ENCODE measurements at regions not wholly inside any gene's neighbourhood (a gene's known extent, or its start where the extent isn't known, plus 50 kb on each side); places are given as distances from the start of the nearest gene placed in this dataset.
"Not testable (repeated sequence)": the region's sequence is repeated elsewhere in the genome, so short reads cannot be mapped to it uniquely, and the experiment has no call there.

DNA sequence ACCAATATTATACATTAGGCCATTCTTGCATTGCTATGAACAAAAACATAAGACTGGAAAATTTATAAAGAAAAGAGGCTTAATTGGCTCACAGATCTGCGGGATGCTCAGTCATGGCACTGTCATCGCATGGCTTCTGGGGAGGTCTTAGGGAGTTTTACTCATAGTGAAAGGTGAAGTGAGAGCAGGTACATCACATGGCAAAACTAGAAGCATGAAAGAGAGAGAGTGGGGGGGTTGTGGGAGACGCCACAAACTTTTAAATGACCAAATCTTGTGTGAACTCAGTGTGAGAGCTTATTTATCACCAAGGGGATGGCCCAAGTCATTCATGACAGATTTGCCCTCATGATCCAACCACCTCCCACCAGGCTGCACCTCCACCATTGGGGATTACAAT, 398.3 kb upstream of the EDIL3 start:
- DNase-seq = no peak

DNA sequence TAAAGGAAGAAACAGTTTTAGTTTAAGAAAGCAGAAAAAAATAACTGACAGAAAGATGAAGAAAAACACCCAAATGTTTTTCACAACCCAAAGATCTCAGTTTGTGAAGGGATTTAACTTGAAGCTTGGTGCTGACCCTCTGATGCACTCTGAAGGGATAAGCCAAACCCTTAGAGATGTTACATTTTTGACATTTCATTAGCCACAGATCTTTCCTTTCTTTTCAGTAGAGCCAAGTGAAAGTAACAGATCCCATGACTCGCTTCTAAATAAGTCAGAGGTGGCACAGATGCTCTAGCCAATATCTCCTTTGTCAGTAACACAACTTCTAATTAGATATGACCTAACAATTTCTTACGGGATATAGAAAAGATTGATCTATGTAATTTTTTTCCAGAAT, 394.5 kb upstream of the EDIL3 start:
- DNase-seq = no peak

DNA sequence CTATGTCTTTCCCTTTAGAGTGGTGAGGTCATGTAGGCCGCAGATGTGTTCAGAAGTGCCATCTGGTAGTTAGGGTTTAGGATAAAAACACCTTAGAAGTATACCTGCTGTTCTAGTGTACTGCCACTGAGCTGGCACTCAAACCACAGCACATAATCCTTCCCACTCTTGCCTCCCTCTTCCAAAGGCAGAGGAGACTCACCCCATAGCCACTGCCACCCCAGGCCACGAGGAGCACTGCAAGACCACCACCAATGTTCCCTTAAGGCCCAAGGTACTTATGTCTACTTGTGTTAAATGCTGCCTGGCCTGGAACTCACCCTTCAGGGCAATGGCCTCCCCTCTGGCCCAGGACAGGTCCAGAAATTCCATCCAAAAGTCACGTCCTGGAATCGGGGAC, 379.5 kb upstream of the EDIL3 start:
- DNase-seq = no peak

DNA sequence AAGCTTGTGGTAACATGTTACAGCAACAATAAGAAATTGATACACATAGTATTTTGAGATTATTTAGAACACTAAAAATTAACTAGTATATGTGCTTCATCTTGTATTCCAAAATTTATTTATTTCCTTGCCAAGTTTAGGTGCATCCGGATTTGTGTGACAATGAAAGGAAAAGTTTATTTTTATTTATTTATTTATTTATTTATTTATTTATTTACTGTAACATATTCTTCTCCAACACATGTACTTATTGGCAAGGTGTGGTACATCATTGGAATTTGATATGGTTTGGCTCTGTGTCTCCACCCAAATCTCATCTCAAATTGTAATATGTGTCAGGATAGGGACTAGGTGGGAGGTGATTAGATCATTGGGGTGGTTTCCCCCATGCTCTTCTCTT, 373.3 kb upstream of the EDIL3 start:
- no peak for DNase-seq

DNA sequence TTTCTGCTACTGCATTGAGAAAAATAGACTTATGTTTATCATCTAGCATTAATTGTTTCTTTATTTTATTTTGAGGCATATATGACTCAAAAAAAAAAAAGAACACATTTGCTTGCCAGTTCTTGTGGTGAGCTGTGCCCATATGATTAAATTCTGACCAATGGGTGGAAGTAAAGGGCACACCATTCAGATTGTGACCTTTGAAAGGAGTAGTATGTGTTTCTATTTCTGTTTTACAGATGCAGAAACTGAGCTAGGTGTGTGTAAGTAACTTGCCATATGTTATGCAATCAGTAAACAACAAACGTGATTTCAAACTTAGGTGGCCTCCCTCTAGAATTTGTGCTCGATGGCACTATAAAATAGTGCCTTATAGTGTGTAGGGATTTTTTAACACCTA, 368.1 kb upstream of the EDIL3 start:
- DNase-seq = no peak

DNA sequence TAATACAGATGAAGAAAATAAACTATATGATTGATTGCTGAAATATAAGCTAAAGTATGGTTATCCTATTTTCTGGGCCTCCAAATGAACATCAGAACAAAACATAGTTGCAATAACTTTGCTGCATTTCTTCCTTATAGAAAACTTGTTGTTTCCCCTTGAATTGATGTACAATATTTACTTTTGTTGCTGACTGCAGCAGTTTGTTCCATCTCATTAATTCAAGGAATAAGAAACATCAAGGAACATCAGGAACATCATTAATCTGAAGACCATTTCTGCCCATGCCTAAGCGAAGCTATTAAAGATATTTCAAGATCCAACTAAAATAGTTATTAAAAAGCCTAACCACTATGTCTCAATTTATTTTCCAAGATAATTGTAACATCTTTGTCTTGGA, 363.6 kb upstream of the EDIL3 start:
- no peak for DNase-seq

DNA sequence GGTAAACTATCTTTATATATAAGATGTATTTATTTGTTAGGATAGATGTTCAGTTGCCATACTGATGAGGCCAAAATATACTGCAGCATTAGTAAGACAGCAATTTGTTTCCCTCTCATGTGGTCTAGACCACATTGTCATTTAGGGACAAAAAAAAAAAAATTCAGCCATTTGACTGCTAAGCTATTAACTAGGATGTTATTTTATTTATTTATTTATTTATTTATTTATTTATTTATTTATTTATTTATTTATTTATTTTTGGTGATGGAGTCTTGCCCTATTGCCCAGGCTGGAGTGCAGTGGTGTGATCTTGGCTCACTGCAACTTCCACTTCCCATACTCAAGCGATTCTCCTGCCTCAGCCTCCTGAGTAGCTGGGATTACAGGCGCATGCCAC, 361.6 kb upstream of the EDIL3 start:
- not testable (repeated sequence) for DNase-seq

DNA sequence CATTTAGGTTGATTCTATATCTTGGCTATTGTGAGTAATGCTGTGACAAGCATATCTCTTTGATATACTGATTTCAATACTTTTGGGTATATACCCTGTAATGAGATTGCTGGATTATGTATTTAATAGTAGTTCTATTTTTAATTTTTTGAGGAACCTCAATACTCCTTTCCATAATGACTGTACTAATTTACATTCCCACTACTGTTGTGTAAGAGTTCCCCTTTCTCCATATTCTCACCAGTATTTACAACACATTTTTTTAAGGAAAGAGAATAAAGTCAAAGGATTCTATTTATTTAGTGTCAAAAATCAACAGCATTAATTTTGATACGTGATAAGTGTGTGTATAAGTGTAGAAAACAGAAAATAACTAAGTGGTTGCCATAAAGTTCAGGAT, 356.4 kb upstream of the EDIL3 start:
- DNase-seq = peak in 2 of 3 donors; percentile 42 to 46

DNA sequence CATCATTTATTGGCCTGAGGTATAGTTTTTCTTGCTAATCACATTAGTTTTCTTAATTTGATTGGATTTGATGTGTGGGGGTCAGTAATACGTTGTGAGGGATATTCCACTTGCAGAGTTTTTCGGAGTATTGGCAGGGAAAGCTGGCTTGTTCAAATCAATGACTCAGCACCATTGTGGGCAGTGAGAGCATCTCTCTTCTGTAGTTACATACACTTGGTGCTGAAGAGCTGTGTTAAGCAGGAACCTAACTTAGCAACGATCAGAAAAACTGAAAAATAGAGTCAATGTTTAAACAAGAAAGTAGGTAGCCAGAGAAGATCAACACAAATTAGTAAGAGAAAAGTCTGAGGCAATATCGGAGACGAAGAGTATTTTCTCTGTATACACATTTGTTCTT, 344.6 kb upstream of the EDIL3 start:
- peak in 1 of 3 donors; percentile 5 for DNase-seq

DNA sequence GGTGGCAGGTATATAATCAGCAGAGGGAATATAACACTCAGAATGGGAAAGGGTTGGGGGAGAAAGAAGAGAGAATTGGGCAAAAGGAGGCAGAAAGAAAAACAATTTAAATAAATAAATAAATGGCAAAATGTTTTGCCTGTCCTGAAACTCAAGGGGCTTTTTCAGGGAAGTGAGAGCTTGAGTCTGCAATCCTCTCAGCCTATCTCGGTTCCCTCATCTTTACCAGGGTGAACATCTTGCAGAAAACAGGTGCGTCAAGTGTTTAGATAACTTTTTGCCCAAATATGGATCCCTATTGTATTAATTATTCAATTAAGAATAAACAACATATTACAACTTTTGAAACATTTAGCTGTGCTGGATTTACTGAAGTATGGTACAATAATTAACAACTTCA, 343.0 kb upstream of the EDIL3 start:
- no peak for DNase-seq

DNA sequence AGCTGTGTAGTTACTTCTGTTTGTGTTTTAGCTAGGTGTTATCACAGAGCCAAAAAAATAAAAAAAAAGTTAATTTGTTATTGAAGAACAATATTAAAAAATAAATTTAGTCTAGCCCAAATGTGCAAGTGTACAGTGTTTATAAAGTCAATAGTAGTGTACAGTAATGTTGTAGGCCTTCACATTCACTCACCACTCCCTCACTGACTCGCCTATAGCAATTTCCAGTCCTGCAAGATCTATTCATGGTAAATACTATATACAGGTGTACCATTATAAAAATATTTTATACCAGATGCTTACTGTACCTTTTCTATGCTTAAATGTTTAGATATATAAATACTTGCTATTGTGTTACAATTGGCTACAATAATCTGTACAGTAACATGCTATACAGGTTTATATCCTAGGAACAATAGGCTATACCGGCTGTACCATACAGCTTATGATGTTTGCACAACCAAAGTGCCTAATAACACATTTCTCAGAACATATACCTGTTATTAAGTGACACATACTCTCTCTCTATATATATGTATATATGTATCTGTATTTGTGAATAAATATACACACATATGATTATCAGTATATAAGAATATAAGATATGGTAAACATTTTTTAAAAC, 341.4 kb upstream of the EDIL3 start:
- no peak for DNase-seq

DNA sequence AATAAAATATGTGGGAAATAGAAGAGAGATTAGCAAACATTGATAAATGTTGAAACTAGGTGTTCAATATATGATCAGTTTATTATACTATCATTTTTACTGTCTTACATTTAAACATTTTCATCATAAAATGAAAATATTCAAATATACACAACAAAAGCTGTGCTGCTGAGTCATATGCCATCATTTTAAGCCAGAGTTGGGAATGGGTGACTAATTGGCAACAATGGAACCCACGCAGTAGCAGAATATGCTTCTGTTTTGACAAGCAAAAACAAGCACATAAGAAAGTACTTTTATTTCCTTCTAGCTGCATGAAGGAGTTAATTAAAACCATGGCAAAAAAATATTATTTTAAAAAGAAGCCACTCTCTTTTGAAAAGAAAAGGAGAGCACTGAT, 340.0 kb upstream of the EDIL3 start:
- DNase-seq = peak; percentile 16 to 54 (median 27)

DNA sequence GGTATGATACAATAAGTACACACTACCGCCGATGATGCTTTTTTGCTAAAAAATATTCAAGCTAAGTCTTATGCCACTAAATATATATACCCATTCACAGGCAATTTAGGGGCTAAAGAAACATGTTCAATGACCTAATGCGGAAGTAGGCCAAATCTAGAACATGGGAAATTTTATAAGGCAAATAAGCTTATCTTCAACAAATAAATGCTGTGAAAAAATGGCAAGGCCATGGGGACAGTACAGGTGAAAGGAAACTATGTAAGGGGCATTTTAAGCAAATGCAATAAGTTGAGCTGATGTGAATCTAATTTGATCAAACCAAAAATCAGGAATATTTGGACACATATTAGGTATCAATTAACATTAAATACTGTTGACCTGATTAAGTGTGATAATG, 339.5 kb upstream of the EDIL3 start:
- no peak for DNase-seq

DNA sequence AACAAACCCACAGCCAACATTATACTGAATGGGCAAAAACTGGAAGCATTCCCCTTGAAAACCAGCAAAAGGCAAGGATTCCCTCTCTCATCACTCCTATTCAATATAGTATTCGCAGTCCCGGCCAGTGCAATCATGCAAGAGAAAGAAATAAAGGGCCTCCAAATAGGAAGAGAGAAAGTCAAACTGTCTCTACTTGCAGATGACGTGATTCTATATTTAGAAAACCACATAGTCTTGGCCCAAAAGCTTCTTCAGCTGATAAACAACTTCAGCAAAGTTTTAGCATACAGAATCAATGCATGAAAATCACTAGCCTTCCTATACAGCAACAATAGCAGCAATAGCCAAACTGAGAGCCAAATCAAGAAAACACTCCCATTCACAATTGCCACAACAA, 333.7 kb upstream of the EDIL3 start:
- DNase-seq = no peak

DNA sequence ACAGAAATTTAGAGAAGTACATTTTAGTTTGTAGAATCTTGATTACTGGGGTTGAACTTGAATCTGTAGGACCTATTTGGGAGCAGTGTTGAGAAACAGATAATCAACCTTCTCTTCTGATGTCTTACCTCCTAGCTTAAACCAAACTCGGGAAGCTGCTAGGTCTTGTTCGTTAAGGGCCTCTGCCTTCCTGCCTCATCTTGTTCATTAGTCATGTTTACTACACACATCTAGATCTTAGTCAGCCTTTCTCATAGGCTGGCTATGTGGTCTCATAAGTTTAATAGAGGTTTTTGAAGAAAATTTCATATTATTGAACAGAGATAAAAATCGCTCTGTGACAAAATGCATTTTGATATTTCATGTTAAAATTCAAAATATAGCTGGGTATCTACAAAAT, 331.0 kb upstream of the EDIL3 start:
- DNase-seq = no peak

DNA sequence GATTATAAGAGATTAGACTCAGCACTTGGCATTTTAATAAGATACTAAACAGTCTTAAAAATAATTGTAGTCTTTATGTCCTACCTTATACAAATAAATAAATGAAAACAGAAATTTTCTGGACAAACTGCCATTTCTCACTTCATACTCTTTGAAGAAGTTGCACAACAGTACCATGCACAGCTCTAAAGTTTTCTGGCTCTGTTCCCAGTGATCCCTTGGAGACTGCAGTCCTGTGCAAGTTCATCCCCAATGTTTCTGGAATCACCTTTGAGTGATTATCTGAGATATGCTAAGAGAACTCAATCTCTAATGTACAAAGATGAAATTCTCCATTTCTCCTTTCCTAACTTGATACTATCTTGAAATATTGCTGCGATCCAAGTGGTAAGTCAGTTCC, 330.4 kb upstream of the EDIL3 start:
- DNase-seq = no peak

DNA sequence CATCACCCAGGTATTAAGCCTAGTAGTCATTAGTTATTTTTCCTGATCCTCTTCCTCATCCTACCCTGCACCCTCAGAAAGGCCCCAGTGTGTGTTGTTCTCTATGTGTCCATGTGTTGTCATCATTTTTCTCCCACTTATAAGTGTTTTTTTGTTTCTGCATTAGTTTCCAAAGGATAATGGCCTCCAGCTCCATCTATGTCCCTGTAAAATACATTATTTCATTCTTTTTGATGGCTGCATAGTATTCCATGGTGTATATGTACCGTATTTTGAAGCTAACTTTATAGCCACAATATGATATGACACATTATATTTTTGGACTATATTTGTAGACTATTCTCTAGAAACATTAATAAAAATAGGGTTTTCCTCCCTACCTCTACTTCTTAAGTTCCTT, 324.4 kb upstream of the EDIL3 start:
- DNase-seq = no peak

DNA sequence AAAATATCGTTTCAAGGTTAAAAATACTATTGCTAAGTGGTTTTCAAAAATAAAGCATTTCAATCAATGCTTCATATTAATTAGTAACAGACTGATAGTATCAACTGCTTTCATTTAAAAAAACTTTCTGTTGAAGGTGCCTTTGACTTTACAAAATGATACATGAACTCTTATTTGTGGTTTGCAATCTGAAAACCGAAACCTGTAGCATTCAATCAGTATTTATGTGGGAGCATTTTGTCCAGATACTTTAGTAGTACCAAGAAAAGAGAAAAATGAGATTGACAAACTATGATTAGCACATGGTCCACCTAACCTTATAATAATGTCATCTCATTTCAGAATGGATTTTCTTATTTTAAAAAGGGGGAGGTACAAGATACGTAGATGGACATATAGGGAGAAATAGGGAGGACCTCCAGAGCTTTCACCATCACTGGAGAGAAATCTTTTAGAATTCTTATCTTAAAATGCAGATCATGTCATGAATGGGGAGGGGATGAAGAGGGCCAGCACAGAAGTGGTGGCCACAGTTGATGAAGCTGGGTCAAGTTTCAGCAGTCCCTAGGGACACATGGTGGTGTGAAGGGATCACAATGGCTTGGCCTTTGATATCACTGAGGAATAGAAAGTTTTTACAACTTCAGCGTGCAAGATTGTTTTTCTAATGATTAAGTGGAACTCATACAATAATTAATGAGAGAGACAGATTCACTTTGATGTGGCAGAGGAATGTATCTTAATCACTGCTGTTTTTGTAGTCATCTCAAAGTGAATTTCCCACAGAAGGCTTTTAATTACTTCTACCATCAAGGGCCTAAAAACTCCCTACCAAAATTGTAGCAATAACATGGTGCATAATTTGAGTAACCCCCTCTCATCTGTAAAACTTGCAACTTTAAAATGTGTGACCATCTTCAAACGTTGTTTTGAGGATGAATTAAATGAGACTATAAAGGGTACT, 322.3 kb upstream of the EDIL3 start:
- no peak for DNase-seq

DNA sequence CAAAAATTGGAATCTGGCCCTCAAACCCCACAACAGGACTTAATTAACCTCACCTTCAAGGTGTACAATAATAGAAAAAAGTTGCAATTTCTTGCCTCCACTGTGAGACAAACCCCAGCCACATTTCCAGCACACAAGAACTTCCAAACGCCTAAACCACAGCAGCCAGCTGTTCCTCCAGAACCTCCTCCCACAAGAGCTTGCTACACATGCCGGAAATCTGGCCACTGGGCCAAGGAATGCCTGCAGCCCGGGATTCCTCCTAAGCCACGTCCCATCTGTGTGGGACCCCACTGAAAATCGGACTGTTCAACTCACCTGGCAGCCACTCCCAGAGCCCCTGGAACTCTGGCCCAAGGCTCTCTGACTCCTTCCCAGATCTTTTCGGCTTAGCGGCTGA, 315.9 kb upstream of the EDIL3 start:
- DNase-seq = not testable (repeated sequence)

DNA sequence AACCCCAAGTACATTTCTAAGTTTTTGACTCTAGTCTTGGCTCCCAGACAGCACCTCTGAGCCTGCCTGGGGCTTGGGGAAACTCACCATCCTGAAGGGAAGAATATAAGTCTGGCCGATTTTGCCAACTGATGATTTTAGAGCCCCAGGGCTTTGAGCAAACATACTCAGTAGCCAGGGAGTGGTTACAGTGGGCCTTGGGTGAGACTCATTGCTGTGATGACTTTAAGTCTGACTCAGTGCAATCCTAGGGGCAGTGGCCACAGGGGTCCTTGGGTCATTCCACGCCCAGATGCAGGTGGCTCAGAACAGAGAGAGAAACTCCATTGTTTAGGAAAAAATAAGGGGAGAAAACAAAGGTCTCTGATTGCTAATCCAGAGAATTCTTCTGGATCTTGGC, 312.0 kb upstream of the EDIL3 start:
- no peak for DNase-seq

DNA sequence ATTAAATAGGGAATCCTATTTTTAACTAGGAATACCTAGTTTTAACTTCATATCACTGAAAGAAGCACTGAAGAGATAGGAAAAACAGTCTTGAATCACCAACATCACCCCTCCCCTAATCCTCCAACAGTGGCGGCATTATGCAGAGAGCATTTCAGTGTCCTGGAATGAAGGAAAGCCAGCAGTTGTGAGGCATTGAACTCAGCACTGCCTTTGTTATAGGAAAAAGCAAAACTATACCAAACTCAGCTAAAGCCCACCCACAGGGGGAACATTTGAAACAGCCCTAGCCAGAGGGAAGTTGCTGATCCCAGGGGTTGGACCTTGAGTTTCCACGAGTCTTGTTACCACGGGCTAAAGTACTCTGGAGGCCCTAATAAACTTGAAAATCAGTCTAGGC, 310.6 kb upstream of the EDIL3 start:
- DNase-seq = no peak

DNA sequence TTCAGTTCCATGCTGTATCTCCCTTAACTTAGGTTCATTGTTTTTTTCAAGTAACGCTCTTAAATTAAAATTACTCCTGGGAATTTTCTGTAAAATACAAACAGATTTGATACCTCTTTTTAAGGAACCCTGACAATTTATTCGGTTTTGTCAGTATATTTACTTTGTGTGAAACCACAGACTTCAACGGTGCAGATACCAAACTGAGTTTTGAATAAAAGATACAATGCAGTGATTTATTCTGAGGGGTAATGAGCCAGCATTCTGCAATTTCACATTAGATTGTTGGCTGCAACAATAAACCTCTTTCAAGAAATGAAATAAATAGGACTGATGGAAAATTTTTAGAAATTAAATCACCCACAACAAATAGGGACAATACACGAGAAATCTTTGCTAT, 308.6 kb upstream of the EDIL3 start:
- no peak for DNase-seq

DNA sequence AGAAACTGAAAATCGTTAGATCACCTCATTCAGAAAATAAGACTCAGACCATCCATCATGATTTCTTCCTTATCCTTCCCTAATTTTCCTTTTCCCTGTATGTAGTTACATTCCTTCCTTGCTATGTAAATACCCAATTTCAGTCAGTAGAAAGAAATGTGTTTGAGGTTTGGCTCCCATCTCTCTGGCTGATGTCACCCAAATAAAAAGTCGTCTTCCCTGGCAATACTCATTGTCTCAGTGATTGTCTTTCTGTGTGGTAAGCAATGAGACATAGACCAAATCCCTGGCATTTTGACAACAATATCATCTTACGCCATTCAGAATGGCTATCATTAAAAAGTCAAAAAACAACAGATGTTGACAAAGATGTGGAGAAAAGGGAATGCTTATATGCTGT, 303.9 kb upstream of the EDIL3 start:
- no peak for DNase-seq

DNA sequence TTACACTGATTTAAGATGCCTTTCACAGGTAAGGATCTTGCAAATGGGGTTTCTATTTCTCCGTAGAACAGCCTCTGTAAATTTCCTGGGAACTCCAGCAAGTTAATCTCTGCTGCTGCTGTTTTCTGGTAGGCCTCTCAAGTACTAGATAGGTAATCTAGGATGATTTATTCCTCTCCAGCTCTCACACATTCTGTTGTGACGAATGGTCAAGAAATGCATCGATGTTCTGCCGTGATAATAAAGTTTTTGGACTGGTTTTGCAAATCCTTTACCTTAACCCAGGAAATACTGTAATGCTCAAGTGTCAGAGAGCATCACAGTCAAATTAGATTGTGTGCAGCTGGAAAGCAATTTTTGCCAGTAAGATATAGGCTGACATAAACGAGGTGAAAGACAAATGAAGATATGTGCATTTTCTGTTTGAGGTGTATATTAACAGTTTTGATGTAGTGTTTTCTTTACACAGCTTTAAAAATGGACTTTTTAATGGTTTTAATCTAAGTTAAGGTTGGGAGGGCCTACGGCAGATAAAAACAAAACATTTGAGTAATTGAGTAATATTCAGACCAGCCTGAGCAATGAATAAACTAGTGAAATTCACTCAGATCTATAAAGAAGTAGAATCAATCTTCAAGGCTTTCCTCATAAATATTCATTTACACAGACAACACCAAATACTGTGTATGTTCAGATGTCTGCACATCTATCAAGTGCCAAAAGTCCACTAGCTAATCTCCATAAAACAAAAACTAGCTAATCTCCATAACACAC, 300.6 kb upstream of the EDIL3 start:
- DNase-seq = no peak

All from suppressor macrophage treated with lipopolysaccharide for 1 hour (primary cell).